HEK293 (cell line): ENCODE measurements at regions not wholly inside any gene's neighbourhood (a gene's known extent, or its start where the extent isn't known, plus 50 kb on each side); places are given as distances from the start of the nearest gene placed in this dataset.

Experiments
- CTCF ChIA-PET: fragments of 350-600 bp; formaldehyde crosslinking; extraction: SDS; loops from one replicate; lab custom pipeline; 2021; ENCODE audit warnings: antibody characterized with exemption; lab: Yijun Ruan, JAX
- POLR2A ChIA-PET: fragments of 300-600 bp; formaldehyde crosslinking; extraction: SDS; loops from one replicate; lab custom pipeline; 2020; ENCODE audit warnings: antibody characterized with exemption, inconsistent platforms; lab: Yijun Ruan, JAX
- H3K27ac ChIP-seq: fragments of 200-500 bp; sonication (Bioruptor generic); 2 replicates; pipeline ENCODE4 v1.5.1; 2014; ENCODE audit warnings: low read depth, low read length, control low read depth, inconsistent platforms; ENCODE audit errors: extremely low read depth
- H3K36me3 ChIP-seq, 2 experiments: fragments of 200-500 bp in 1 of 2; sonication (Bioruptor generic) in 1 of 2; 1 replicate in 1 of 2; 2 replicates in 1 of 2; pipeline ENCODE4 v1.5.1; 2014 to 2017; ENCODE audit warnings: inconsistent platforms in 2 of 2, low read length in 2 of 2; ENCODE audit not compliant: control insufficient read depth in 2 of 2, insufficient read depth in 1 of 2
- H3K4me1 ChIP-seq: fragments of 200-500 bp; sonication (Bioruptor generic); 2 replicates; pipeline ENCODE4 v1.5.1; 2014; ENCODE audit warnings: mild to moderate bottlenecking, low read length, inconsistent platforms; ENCODE audit not compliant: control insufficient read depth, insufficient read depth
- H3K4me3 ChIP-seq: 2 replicates; pipeline ENCODE4 v1.5.1; 2011; ENCODE audit warnings: low read depth, mild to moderate bottlenecking, control low read depth, low read length, moderate library complexity
- H3K9me3 ChIP-seq: fragments of 200-500 bp; sonication (Bioruptor generic); 2 replicates; pipeline ENCODE4 v1.5.1; 2014; ENCODE audit warnings: low read depth, low read length, inconsistent platforms; ENCODE audit not compliant: control insufficient read depth, insufficient read depth
- HOXC10 ChIP-seq: sonication (generic); formaldehyde crosslinking; IDR thresholded peaks from 2 replicates; pipeline ENCODE4 v1.8.1; 2023; ENCODE audit warnings: mild to moderate bottlenecking, missing genetic modification reagents
- KLF16 ChIP-seq: fragments of 450-650 bp; formaldehyde crosslinking; IDR thresholded peaks from 2 replicates; pipeline ENCODE4 v1.5.1; 2017; ENCODE audit warnings: missing biosample characterization, missing genetic modification characterization
- MYNN ChIP-seq: fragments of 450-650 bp; formaldehyde crosslinking; IDR thresholded peaks from 2 replicates; pipeline ENCODE4 v1.5.1; 2016; ENCODE audit warnings: missing biosample characterization, missing genetic modification characterization, borderline replicate concordance
- SP7 ChIP-seq: fragments of 450-650 bp; formaldehyde crosslinking; IDR thresholded peaks from 2 replicates; pipeline ENCODE4 v1.5.1; 2016; ENCODE audit warnings: missing biosample characterization, missing genetic modification characterization
- ZBTB26 ChIP-seq: fragments of 450-650 bp; formaldehyde crosslinking; optimal IDR thresholded peaks from 2 replicates; pipeline ENCODE3; 2016; ENCODE audit warnings: missing biosample characterization, mild to moderate bottlenecking, missing genetic modification characterization
- ZFP69B ChIP-seq: fragments of 450-650 bp; formaldehyde crosslinking; IDR thresholded peaks from 2 replicates; pipeline ENCODE4 v1.5.1; 2016; ENCODE audit warnings: missing biosample characterization, missing genetic modification characterization
- ZNF23 ChIP-seq: fragments of 450-650 bp; formaldehyde crosslinking; IDR thresholded peaks from 2 replicates; pipeline ENCODE4 v1.5.1; 2016; ENCODE audit warnings: missing biosample characterization, missing genetic modification characterization, borderline replicate concordance
- ZNF248 ChIP-seq: fragments of 450-650 bp; formaldehyde crosslinking; IDR thresholded peaks from 2 replicates; pipeline ENCODE4 v1.5.1; 2017; ENCODE audit warnings: missing biosample characterization, missing genetic modification characterization
- ZNF354C ChIP-seq: fragments of 450-650 bp; formaldehyde crosslinking; IDR thresholded peaks from 2 replicates; pipeline ENCODE4 v1.5.1; 2016; ENCODE audit warnings: missing biosample characterization, missing genetic modification characterization, low read depth, borderline replicate concordance
- ZNF362 ChIP-seq: fragments of 450-650 bp; formaldehyde crosslinking; IDR thresholded peaks from 2 replicates; pipeline ENCODE4 v1.5.1; 2016; ENCODE audit warnings: missing biosample characterization, missing genetic modification characterization
- ZNF514 ChIP-seq: fragments of 450-650 bp; formaldehyde crosslinking; IDR thresholded peaks from 2 replicates; pipeline ENCODE4 v1.5.1; 2016; ENCODE audit warnings: missing biosample characterization, missing genetic modification characterization
- ZNF521 ChIP-seq: fragments of 450-650 bp; formaldehyde crosslinking; IDR thresholded peaks from 2 replicates; pipeline ENCODE4 v1.5.1; 2017; ENCODE audit warnings: missing biosample characterization, mild to moderate bottlenecking, missing genetic modification characterization
- ZNF529 ChIP-seq: fragments of 450-650 bp; formaldehyde crosslinking; IDR thresholded peaks from 2 replicates; pipeline ENCODE4 v1.5.1; 2017; ENCODE audit warnings: missing genetic modification characterization, missing biosample characterization; ENCODE audit not compliant: insufficient replicate concordance
- ZNF548 ChIP-seq: fragments of 450-650 bp; formaldehyde crosslinking; IDR thresholded peaks from 2 replicates; pipeline ENCODE4 v1.5.1; 2016; ENCODE audit warnings: missing biosample characterization, missing genetic modification characterization
- ZNF747 ChIP-seq: fragments of 450-650 bp; formaldehyde crosslinking; IDR thresholded peaks from 2 replicates; pipeline ENCODE4 v1.5.1; 2016; ENCODE audit warnings: missing biosample characterization, missing genetic modification characterization
- ZNF837 ChIP-seq: fragments of 450-650 bp; formaldehyde crosslinking; IDR thresholded peaks from 2 replicates; pipeline ENCODE4 v1.5.1; 2016; ENCODE audit warnings: missing biosample characterization, missing genetic modification characterization
- ZSCAN5A ChIP-seq: fragments of 450-650 bp; formaldehyde crosslinking; IDR thresholded peaks from 2 replicates; pipeline ENCODE4 v1.5.1; 2016; ENCODE audit warnings: missing biosample characterization, missing genetic modification characterization

- Histone ChIP-seq H3K4me3 (no peak overlapping the region), H3K27ac (no peak overlapping the region), H3K4me1 (no peaks in the 10 kb centered on the region), H3K36me3 (no peaks in the 10 kb centered on the region), H3K9me3 (no peaks in the 10 kb centered on the region)
- CTCF ChIA-PET = interaction anchor here (0.6 kb wide), 1 partner anchor 521 kb away, joined by 3 read pairs; no protein-coding TSS in a partner anchor
- no peak for TF ChIP-seq ZNF23
- POLR2A ChIA-PET = no interaction called here
Measured at GRCh38 chr18:24968238-24968775, 383.7 kb downstream of the ZNF521 start.

GRCh38 chr18:24972577-24972976 lies 379.4 kb downstream of the ZNF521 start:
- ChIA-PET CTCF (interaction anchor here (0.6 to 0.7 kb wide), 2 partner anchors 45 to 896 kb away, joined by 3 to 5 read pairs; no protein-coding TSS in a partner anchor), POLR2A (interaction anchor here (0.5 kb wide), 1 partner anchor 16 kb away, joined by 3 read pairs; no protein-coding TSS in a partner anchor)
- Histone ChIP-seq H3K9me3 (no peaks in the 10 kb centered on the region), H3K36me3 (no peaks in the 10 kb centered on the region), H3K4me1 (no peaks in the 10 kb centered on the region), H3K27ac (no peak overlapping the region), H3K4me3 (no peak overlapping the region)
- TF ChIP-seq ZNF362 (tag by site-specific recombination) (no peak), ZNF837 (tag by site-specific recombination) (no peak), ZNF548 (tag by site-specific recombination) (no peak), HOXC10 (no peak), ZNF521 (tag by site-specific recombination) (no peak), ZNF747 (no peak), KLF16 (tag by site-specific recombination) (no peak), ZNF248 (tag by site-specific recombination) (no peak)
- TF ChIP-seq, all 188 proteins: peak for 0

GRCh38 chr18:24974431-24974830 lies 377.5 kb downstream of the ZNF521 start:
- Histone ChIP-seq H3K27ac (no peak overlapping the region), H3K4me1 (no peaks in the 10 kb centered on the region), H3K36me3 (no peaks in the 10 kb centered on the region), H3K4me3 (no peak overlapping the region), H3K9me3 (no peaks in the 10 kb centered on the region)
- ChIA-PET CTCF (no interaction called here), POLR2A (no interaction called here)
- TF ChIP-seq ZNF529 (tag by site-specific recombination) (no peak), ZFP69B (tag by site-specific recombination) (no peak), MYNN (tag by site-specific recombination) (no peak), ZBTB26 (tag by site-specific recombination) (no peak), ZSCAN5A (tag by site-specific recombination) (no peak), ZNF514 (tag by site-specific recombination) (no peak), ZNF354C (tag by site-specific recombination) (no peak), SP7 (tag by site-specific recombination) (no peak)
